HG03025 (cell line): ENCODE measurements at regions not wholly inside any gene's neighbourhood (a gene's known extent, or its start where the extent isn't known, plus 50 kb on each side); places are given as distances from the start of the nearest gene placed in this dataset.
"Not testable (repeated sequence)": the region's sequence is repeated elsewhere in the genome, so short reads cannot be mapped to it uniquely, and the experiment has no call there.

Experiments
- ATAC-seq: cut with Tn5 transposase; IDR thresholded peaks from one replicate; pipeline ENCODE4 v1.9.1; 2021; ENCODE audit warnings: mild to moderate bottlenecking, moderate library complexity; ENCODE audit not compliant: unreplicated experiment, low FRiP score

GRCh38 chr1:98575955-98576354 is 85.6 kb upstream of the SNX7 start:
- ATAC-seq, result no peak

- no peak for ATAC-seq
Observed at GRCh38 chr1:98565951-98566350, 95.6 kb upstream of the SNX7 start.

GRCh38 chr1:98559291-98559690 is 102.2 kb upstream of the SNX7 start:
- ATAC-seq, result no peak

GRCh38 chr1:98557895-98558294 is 103.6 kb upstream of the SNX7 start:
- ATAC-seq, result no peak

- ATAC-seq, result no peak
Observed at GRCh38 chr1:98556521-98557158, 104.9 kb upstream of the SNX7 start.

- ATAC-seq, result no peak
Observed at GRCh38 chr1:98555814-98556213, 105.7 kb upstream of the SNX7 start.

GRCh38 chr1:98552576-98553074 is 108.9 kb upstream of the SNX7 start:
- ATAC-seq, result not testable (repeated sequence)

- no peak for ATAC-seq
Observed at GRCh38 chr1:98550076-98550475, 111.4 kb upstream of the SNX7 start.

GRCh38 chr1:98546319-98546718 is 115.2 kb upstream of the SNX7 start:
- ATAC-seq, result no peak

GRCh38 chr1:98538106-98538505 is 123.4 kb upstream of the SNX7 start:
- ATAC-seq, result no peak

- ATAC-seq, result no peak
Observed at GRCh38 chr1:98523256-98523655, 138.3 kb upstream of the SNX7 start.

- no peak for ATAC-seq
Observed at GRCh38 chr1:98516306-98516705, 145.2 kb upstream of the SNX7 start.

- ATAC-seq, result no peak
Observed at GRCh38 chr1:98515744-98516143, 145.8 kb upstream of the SNX7 start.

GRCh38 chr1:98512216-98512615 is 149.3 kb upstream of the SNX7 start:
- ATAC-seq, result not testable (repeated sequence)

GRCh38 chr1:98503771-98504170 is 157.8 kb upstream of the SNX7 start:
- no peak for ATAC-seq

- no peak for ATAC-seq
Observed at GRCh38 chr1:98502937-98503336, 158.6 kb upstream of the SNX7 start.

GRCh38 chr1:98500324-98500723 is 161.2 kb upstream of the SNX7 start:
- no peak for ATAC-seq

- no peak for ATAC-seq
Observed at GRCh38 chr1:98498651-98499050, 162.9 kb upstream of the SNX7 start.

GRCh38 chr1:98497497-98497896 is 164.0 kb upstream of the SNX7 start:
- ATAC-seq, result no peak

GRCh38 chr1:98496256-98496995 is 165.1 kb upstream of the SNX7 start:
- ATAC-seq, result no peak

GRCh38 chr1:98493469-98493868 is 168.1 kb upstream of the SNX7 start:
- no peak for ATAC-seq

- no peak for ATAC-seq
Observed at GRCh38 chr1:98490099-98490498, 171.4 kb upstream of the SNX7 start.
